SK-N-MC (cell line): ENCODE measurements at regions not wholly inside any gene's neighbourhood (a gene's known extent, or its start where the extent isn't known, plus 50 kb on each side); places are given as distances from the start of the nearest gene placed in this dataset.

Source experiments
- DNase-seq: peaks from one replicate; pipeline ENCODE4 v3.0.0-alpha.2; 2011; ENCODE audit warnings: low read depth, low spot score
- H3K27ac ChIP-seq: fragments of 200-600 bp; sonication (generic); 2 replicates; pipeline ENCODE4 v1.5.1; 2016; ENCODE audit warnings: mixed run types
- H3K36me3 ChIP-seq: fragments of 200-600 bp; sonication (generic); 2 replicates; pipeline ENCODE4 v1.6.1; 2017; ENCODE audit warnings: antibody characterized with exemption, low read length, mixed read lengths; ENCODE audit not compliant: insufficient read depth
- H3K4me3 ChIP-seq: fragments of 200-600 bp; sonication (generic); 2 replicates; pipeline ENCODE4 v1.5.1; 2016
- H3K9ac ChIP-seq: fragments of 200-600 bp; sonication (generic); 2 replicates; pipeline ENCODE4 v1.8.0; 2017; ENCODE audit warnings: mixed run types, mixed read lengths; ENCODE audit not compliant: insufficient read length
- H3K9me3 ChIP-seq: fragments of 200-600 bp; sonication (generic); 2 replicates; pipeline ENCODE4 v1.6.1; 2017; ENCODE audit warnings: low read depth, mild to moderate bottlenecking, antibody characterized with exemption, low read length, moderate library complexity, mixed read lengths
- EZH2 ChIP-seq: fragments of 200-600 bp; sonication (generic); IDR thresholded peaks from one replicate; pipeline ENCODE4 v1.6.1; 2017; ENCODE audit warnings: antibody characterized with exemption
- FOXP2 ChIP-seq: optimal IDR thresholded peaks from 2 replicates; pipeline ENCODE3; 2011; ENCODE audit warnings: mild to moderate bottlenecking, moderate library complexity; ENCODE audit not compliant: insufficient read depth; ENCODE audit errors: extremely low read length, control extremely low read depth
- POLR2AphosphoS5 ChIP-seq: IDR thresholded peaks from 2 replicates; pipeline ENCODE4 v1.6.1; 2012; ENCODE audit warnings: mild to moderate bottlenecking, low read depth, low read length, borderline replicate concordance

DNA sequence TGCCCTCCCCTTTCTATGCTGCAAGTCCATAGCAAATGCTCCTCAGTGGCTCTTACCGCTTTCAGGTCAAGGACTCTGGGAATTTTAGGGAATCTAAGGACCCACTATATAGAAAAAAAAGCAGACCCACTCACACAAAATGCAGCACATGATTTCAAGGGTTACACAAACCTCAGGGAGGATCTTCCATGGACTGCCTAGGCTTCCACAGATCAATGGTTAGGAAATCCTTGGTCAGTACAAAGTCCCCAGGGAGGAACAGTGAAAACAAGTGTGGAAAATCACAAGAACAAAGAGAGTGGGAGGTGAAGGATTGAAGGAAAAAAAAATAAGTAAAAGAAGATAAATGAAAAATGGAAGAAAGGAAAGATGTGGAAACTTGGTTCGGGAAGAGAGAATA is 188.4 kb downstream of the AHR start:
- no peak overlapping the region for H3K9ac ChIP-seq
- H3K36me3 ChIP-seq = no peaks in the 10 kb centered on the region
- H3K27ac ChIP-seq = no peak overlapping the region
- H3K9me3 ChIP-seq = no peaks in the 10 kb centered on the region
- no peak overlapping the region for H3K4me3 ChIP-seq
- TF ChIP-seq EZH2 (no peak), POLR2AphosphoS5 (no peak), FOXP2 (no peak)
- DNase-seq = no peak

DNA sequence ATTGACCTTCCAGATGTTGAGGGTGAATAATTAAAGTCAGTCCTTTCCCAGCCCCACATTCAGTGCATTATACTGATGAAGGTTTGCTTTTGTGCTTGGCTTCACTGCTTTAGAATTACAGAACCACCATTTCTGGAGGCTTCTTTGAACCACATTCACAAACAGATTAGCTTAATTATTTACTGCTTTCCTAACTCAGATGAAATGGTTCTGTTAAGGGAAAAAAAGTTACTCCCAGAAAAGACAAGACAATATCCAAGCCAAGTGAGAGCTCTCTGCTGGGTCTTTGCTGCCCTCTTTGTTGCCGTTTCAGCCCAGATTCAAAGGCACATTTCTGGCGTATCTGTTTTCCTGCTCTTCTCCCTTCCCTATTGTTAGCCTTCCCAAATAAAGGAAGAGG is 188.9 kb downstream of the AHR start:
- Histone ChIP-seq H3K4me3 (no peak overlapping the region), H3K36me3 (no peaks in the 10 kb centered on the region), H3K27ac (no peak overlapping the region), H3K9me3 (no peaks in the 10 kb centered on the region), H3K9ac (no peak overlapping the region)
- no peak for DNase-seq
- TF ChIP-seq POLR2AphosphoS5 (no peak), EZH2 (no peak), FOXP2 (no peak)

DNA sequence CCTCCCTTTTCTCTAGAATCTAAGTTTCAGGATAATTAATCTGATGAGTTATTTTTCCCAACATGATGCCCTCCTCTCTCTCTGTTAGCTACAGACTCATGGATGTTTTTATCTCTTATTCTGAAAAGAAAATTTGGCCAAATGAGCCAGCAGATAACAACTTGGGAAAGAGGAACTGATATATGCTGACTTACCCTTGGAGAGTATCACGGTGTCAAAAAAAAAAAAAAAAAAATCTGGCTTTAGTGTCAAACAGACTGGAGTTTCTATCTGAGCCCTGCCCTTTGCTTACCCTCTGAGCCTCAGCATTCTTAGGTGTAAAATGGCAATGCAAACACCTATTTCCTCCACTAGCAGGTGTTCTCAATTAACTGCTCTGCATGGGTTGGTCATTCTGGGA is 190.4 kb downstream of the AHR start:
- no peak for DNase-seq
- TF ChIP-seq EZH2 (no peak), FOXP2 (no peak), POLR2AphosphoS5 (no peak)
- no peaks in the 10 kb centered on the region for H3K36me3 ChIP-seq

DNA sequence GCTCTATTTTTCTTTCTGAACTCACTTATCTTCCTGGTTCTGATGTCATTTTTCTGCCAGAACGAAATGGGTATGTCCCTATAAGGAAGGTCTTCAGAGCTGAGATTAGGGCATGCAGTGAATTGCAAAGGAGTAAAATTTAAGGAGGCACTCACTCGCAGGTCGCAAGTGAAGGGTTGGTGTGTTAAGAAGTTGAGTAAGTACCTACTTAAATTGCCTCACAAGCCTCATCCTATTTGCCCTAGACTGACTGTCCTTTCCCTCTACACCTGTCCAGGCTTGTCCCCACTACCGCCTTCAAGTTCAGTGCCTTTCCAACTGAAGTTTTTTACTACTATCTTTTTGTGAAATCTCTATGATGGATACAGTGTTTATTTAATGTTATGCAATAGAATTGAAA is 191.5 kb downstream of the AHR start:
- H3K9me3 ChIP-seq = no peaks in the 10 kb centered on the region
- DNase-seq = no peak
- H3K36me3 ChIP-seq = no peaks in the 10 kb centered on the region
- no peak overlapping the region for H3K9ac ChIP-seq
- no peak overlapping the region for H3K27ac ChIP-seq
- H3K4me3 ChIP-seq = no peak overlapping the region
- TF ChIP-seq EZH2 (no peak), POLR2AphosphoS5 (no peak), FOXP2 (no peak)

More for the DNA sequence above, 190.4 kb downstream of the AHR start:
- no peaks in the 10 kb centered on the region for H3K9me3 ChIP-seq
- H3K4me3 ChIP-seq = no peak overlapping the region
- no peak overlapping the region for H3K9ac ChIP-seq
- H3K27ac ChIP-seq = no peak overlapping the region

DNA sequence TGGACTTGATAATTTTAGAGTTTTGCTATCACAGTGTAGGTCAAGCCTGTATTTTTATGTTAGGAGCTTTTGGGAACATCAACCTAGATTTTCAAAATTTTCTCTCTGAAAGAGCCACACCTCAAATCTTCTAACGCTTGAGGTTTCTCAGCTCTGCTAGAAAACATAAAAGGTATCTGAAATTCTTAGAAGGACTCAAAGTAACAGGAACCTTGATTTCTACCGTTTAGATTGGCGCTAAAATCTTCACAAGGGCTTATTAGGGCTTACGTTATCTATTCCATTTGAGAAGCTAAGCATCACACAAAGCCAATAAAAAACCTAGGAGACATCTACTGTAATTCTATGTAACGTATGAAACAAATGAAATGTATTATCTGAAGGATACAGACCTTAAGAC is 192.4 kb downstream of the AHR start:
- H3K27ac ChIP-seq = no peak overlapping the region
- H3K9me3 ChIP-seq = no peaks in the 10 kb centered on the region
- no peak overlapping the region for H3K9ac ChIP-seq
- no peak overlapping the region for H3K4me3 ChIP-seq
- TF ChIP-seq FOXP2 = no peak
- TF ChIP-seq POLR2AphosphoS5 = no peak
- no peak for TF ChIP-seq EZH2
- DNase-seq = no peak
- no peaks in the 10 kb centered on the region for H3K36me3 ChIP-seq

- no peak for DNase-seq
- Histone ChIP-seq H3K9ac (no peak overlapping the region), H3K36me3 (no peaks in the 10 kb centered on the region), H3K9me3 (no peaks in the 10 kb centered on the region), H3K27ac (no peak overlapping the region), H3K4me3 (no peak overlapping the region)
- TF ChIP-seq FOXP2 (no peak), EZH2 (no peak), POLR2AphosphoS5 (no peak)
Observed at GRCh38 chr7:17492437-17492836, 194.0 kb downstream of the AHR start.

GRCh38 chr7:17493446-17493845 is 195.0 kb downstream of the AHR start:
- Histone ChIP-seq H3K9ac (no peak overlapping the region), H3K4me3 (no peak overlapping the region), H3K36me3 (no peaks in the 10 kb centered on the region), H3K27ac (no peak overlapping the region), H3K9me3 (no peaks in the 10 kb centered on the region)
- no peak for DNase-seq
- TF ChIP-seq POLR2AphosphoS5 (no peak), FOXP2 (no peak), EZH2 (no peak)

GRCh38 chr7:17495655-17496394 is 197.4 kb downstream of the AHR start:
- no peaks in the 10 kb centered on the region for H3K9me3 ChIP-seq
- no peak overlapping the region for H3K4me3 ChIP-seq
- no peak for DNase-seq
- TF ChIP-seq EZH2 = no peak
- TF ChIP-seq FOXP2 = no peak
- no peak for TF ChIP-seq POLR2AphosphoS5
- H3K27ac ChIP-seq = no peak overlapping the region
- H3K9ac ChIP-seq = no peak overlapping the region
- H3K36me3 ChIP-seq = no peaks in the 10 kb centered on the region

DNA sequence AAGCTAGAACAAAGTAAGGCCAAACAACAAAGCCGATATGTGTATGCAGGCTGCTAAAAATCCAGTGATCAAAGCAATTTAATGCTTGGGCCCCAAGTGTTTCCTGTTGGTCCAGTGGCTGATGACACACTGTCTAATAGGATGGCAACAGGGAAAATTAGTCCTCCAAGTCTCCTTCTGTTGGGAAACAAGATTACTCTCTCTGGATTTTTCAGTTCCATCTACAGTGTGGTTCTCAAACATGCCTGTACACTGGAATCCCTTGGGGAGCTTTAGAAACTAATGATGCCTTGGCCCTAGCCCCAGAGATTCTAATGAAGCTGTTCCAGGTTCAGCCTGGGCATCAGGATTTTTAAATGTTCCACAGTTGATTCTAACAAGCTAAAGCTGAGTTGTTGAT is 198.7 kb downstream of the AHR start:
- TF ChIP-seq EZH2 (no peak), POLR2AphosphoS5 (no peak), FOXP2 (no peak)
- no peak overlapping the region for H3K9ac ChIP-seq
- no peak overlapping the region for H3K4me3 ChIP-seq
- no peak for DNase-seq
- no peaks in the 10 kb centered on the region for H3K36me3 ChIP-seq
- no peak overlapping the region for H3K27ac ChIP-seq
- no peaks in the 10 kb centered on the region for H3K9me3 ChIP-seq
